SKM-1 treated with dmso at 0.1 percent for 144 hours (cell line): ENCODE measurements at regions not wholly inside any gene's neighbourhood (a gene's known extent, or its start where the extent isn't known, plus 50 kb on each side); places are given as distances from the start of the nearest gene placed in this dataset.

Experiments
- DNase-seq: peaks from one replicate; lab custom pipeline; 2025; ENCODE audit not compliant: unreplicated experiment; lab: John Stamatoyannopoulos, UW

- DNase-seq: no peak
These were observed 2816.6 kb downstream of the PCDH9 start for GRCh38 chr13:64413529-64413928.

GRCh38 chr13:64410276-64411053, 2819.7 kb downstream of the PCDH9 start:
- DNase-seq: no peak

GRCh38 chr13:64397701-64398100, 2832.4 kb downstream of the PCDH9 start:
- no peak for DNase-seq

- no peak for DNase-seq
These were observed 2852.5 kb downstream of the PCDH9 start for GRCh38 chr13:64377606-64378005.

GRCh38 chr13:64371461-64371860, 2858.7 kb downstream of the PCDH9 start:
- DNase-seq: no peak

- no peak for DNase-seq
These were observed 2859.1 kb downstream of the PCDH9 start for GRCh38 chr13:64371045-64371444.

- no peak for DNase-seq
These were observed 2861.0 kb downstream of the PCDH9 start for GRCh38 chr13:64369121-64369520.

- no peak for DNase-seq
These were observed 2867.6 kb downstream of the PCDH9 start for GRCh38 chr13:64362564-64362963.

- no peak for DNase-seq
These were observed 2882.5 kb downstream of the PCDH9 start for GRCh38 chr13:64347664-64348063.

GRCh38 chr13:64339373-64340063, 2890.6 kb downstream of the PCDH9 start:
- no peak for DNase-seq

GRCh38 chr13:64338671-64339070, 2891.5 kb downstream of the PCDH9 start:
- no peak for DNase-seq

- DNase-seq: no peak
These were observed 2896.2 kb downstream of the PCDH9 start for GRCh38 chr13:64333888-64334287.

- DNase-seq: no peak
These were observed 2898.1 kb downstream of the PCDH9 start for GRCh38 chr13:64332048-64332447.

- DNase-seq: no peak
These were observed 2902.5 kb downstream of the PCDH9 start for GRCh38 chr13:64327505-64328194.

- DNase-seq: no peak
These were observed 2898.7 kb upstream of the PCDH20 start for GRCh38 chr13:64314331-64314730.

- DNase-seq: no peak
These were observed 2896.3 kb upstream of the PCDH20 start for GRCh38 chr13:64311948-64312347.

- DNase-seq: no peak
These were observed 2895.5 kb upstream of the PCDH20 start for GRCh38 chr13:64311112-64311511.

GRCh38 chr13:64305246-64305645, 2889.6 kb upstream of the PCDH20 start:
- DNase-seq: no peak

- no peak for DNase-seq
These were observed 2884.6 kb upstream of the PCDH20 start for GRCh38 chr13:64300239-64300638.

- DNase-seq: no peak
These were observed 2878.3 kb upstream of the PCDH20 start for GRCh38 chr13:64293923-64294322.

GRCh38 chr13:64289702-64290101, 2874.1 kb upstream of the PCDH20 start:
- DNase-seq: no peak

- no peak for DNase-seq
These were observed 2868.3 kb upstream of the PCDH20 start for GRCh38 chr13:64283926-64284325.
